Peyer's patch (tissue), 4 donors: ENCODE measurements at regions not wholly inside any gene's neighbourhood (a gene's known extent, or its start where the extent isn't known, plus 50 kb on each side); places are given as distances from the start of the nearest gene placed in this dataset.

Source experiments
- CTCF ChIP-seq, 6 experiments: fragments of 450-650 bp in 4 of 6; fragments of 200-600 bp in 2 of 6; sonication (generic) in 1 of 6; IDR thresholded peaks; one replicate each; pipeline ENCODE4 v1.5.1; 2017 to 2019; ENCODE audit warnings: antibody characterized with exemption in 6 of 6, mild to moderate bottlenecking in 3 of 6, moderate library complexity in 1 of 6
- POLR2A ChIP-seq, 2 donors: fragments of 450-650 bp; IDR thresholded peaks; one replicate each; pipeline ENCODE4 v1.5.1; 2017; ENCODE audit warnings: antibody characterized with exemption in 2 of 2, mild to moderate bottlenecking in 2 of 2, moderate library complexity in 2 of 2

DNA sequence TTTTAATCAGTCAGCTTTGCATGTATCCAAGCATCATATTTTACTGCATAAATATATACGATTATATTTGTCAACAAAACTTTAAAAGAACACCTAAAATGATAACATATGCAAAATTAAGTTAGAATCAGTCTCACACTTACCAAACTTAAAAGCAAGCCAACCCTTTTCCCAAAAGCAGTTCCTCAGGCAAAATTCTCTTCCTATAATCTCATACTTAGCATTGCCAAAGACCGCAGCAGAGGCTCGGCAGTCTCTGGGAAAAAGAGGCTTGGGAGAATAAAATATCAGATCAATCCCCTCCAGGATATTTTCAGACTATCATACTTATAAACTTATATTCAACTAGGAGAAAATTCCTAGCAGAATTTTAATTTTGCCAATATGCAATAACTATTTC lies 93.2 kb upstream of the RGS18 start:
- TF ChIP-seq CTCF (IDR thresholded peaks at IDR 0.05) (no peak), POLR2A (IDR thresholded peaks at IDR 0.05) (no peak)
